ENCODE measurements at regions not wholly inside any gene's neighbourhood (a gene's known extent, or its start where the extent isn't known, plus 50 kb on each side); places are given as distances from the start of the nearest gene placed in this dataset.

DNA sequence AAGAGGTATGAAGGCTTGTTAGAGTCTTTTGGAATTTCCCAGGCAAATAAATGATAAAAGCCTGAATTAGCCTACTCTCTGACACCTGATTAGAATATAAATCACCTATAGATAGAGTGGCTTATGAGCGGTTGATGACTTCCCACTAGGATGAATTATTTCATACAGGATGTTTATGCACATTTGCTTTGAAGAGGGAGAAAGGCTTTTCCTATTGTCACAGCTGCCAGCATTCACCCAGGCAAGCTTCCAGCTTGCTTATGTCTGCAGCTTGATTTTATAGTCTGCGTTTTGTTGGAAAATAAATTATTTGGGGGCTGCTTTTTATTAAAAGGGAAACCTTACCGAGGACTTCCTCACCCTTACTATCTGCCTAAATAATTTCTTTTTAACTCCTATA is 51.3 kb upstream of the EIF2S2 start:
- no peak for DNase-seq

- DNase-seq, result no peak
These were observed 52.4 kb upstream of the EIF2S2 start for GRCh38 chr20:34164381-34164984.

GRCh38 chr20:34165018-34165619 is 53.1 kb upstream of the EIF2S2 start:
- no peak for DNase-seq

GRCh38 chr20:34171640-34172039 is 59.6 kb upstream of the EIF2S2 start:
- DNase-seq, result no peak

GRCh38 chr20:34172926-34173325 is 60.9 kb upstream of the EIF2S2 start:
- DNase-seq, result no peak

DNA sequence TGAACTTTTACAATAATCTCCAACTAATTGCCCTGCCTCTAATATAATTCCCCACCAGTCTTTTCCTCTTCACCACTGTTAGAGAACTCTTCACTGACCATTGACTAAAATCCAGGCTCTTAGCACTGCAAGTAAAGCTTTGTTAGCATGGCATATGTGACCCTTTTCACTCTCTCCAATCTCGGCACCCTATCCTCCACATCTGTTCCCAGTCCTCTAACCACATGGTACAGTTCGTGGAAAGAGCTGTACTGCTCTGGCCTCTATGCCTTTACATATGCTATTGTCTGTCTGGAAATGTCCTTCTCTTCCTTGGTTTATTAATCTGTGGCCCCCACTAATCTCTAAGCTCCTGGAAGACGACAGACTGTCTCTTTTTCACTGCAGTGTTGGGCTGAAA is 63.0 kb upstream of the EIF2S2 start:
- DNase-seq, result no peak

DNA sequence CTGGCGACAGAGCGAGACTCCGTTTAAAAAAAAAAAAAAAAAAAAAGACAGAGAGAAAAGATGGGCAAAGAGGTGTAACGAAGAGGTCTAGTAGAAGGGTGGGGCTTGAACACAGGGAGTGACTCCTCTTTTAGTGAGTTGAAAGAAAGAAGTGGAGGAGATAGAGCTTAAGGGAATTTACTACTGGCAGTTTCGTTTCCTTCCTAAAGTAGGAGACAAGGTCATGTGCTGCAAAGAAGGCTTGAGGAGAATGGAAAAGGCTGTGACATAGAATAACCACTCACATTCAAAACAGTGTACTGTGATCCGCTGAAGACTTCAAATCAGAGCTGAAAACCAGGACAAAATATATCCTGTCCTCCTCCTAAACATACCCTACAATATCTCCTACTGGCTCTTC is 63.8 kb upstream of the EIF2S2 start:
- no peak for DNase-seq

DNA sequence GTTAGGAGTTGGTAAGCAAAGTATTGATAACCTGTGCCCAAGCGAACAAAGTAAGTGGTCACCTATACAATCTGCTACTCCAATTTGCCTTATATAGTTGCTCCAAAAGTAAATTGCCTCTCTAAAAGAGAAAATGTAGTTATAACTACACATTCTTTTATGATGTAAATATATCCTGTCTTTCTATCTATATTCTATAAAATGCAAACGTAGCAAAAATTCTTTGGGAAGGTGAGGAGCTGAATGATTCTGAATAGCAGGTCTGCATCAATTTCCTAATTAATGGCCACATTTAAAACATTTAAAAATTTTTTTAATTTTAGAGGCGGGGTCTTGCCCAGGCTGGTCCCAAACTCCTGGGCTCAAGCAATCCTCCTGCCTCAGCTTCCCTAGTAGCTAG is 64.2 kb upstream of the ASIP start:
- no peak for DNase-seq

DNA sequence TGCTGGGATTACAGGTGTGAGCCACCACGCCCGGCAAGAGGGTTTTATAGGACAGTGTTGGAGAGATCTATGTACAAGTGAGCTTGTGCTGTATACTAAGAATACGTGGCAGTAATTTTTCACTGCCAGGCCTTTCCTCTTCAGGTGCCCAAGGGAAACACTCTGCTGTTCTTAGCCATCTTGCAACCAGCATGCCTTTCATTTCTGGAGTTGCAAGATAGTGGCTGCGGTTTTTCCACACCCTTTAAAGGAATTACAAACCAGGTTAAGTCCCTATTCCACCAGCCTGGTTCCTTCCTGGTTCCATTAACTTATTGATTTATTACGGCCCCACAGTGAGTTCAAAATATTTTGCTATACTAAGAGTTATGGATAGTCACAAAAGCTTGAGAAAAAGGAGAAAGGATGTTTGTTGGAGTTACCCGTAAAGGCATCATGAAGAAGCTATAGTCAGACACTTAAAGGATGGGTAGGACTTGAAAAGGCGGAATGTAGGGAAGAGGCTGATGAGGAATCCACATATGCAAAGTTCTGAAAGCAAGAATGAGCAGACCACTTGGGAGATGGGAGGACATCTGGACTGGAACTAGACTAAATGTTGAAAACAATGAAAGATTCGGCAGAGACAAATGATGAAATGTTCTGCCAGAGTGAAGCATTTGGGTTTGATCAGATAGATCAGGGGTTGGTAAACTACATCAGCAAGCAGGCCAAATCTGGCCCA is 61.4 kb upstream of the ASIP start:
- no peak for DNase-seq

GRCh38 chr20:34180460-34181120 is 60.6 kb upstream of the ASIP start:
- DNase-seq, result no peak

DNA sequence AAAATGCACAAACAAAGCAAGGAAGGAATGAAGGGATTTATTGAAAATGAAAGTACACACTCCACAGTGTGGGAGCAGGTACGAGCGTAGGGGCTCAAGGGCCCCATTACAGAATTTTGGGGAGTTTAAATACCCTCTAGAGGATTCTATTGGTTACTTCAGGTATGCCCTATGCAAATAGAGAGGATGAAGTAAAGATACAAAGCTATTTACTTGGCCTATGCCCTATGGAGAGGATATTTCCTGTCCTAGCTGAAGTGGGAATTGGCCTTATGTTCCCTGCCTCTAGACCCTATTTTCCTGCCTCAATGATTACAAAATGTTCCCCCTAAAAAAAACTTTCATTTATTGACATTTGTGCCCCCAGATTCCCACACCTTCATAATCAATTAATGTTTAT is 59.7 kb upstream of the ASIP start:
- DNase-seq, result no peak

DNA sequence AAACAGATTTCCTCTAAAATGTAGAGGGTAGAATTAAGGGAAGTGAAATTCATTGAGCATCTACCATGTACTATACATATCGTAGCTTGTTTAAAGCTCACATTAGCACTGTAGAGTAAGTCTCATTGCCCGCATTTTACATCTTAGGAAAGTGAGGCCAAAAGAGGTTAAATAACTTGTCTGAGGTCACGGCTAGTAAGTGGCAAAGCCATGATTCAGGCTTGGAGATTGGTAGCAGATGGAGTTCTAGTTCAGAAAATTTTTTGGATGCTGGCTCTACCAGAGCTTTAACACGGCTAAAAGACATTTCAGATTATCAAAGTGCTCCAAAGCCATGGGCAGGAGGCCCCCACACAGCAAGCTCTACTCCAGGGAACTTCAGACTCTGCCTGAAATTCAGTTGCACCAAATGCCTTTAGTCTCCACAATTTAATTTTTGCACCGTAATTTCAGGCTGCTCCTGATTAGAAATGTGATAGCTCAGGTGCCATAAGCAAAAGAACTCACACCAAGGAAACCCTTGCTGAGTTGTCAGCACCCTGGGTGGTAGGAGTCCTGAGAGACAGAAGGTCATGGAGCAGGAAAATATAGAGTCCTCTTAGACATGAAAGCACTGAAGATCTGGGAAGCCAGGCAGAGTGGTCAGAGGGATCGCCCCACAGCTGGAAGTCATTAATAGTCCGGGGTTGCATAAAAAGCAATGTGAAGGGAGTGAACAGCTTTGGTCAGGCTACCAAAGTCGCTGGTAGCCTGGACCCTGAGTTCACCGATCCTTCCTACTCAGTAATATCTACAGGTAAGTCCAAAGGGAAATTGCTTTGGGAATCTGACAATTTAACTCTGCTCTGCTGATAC is 55.2 kb upstream of the ASIP start:
- DNase-seq, result no peak

GRCh38 chr20:34189572-34190163 is 51.6 kb upstream of the ASIP start:
- no peak for DNase-seq

DNA sequence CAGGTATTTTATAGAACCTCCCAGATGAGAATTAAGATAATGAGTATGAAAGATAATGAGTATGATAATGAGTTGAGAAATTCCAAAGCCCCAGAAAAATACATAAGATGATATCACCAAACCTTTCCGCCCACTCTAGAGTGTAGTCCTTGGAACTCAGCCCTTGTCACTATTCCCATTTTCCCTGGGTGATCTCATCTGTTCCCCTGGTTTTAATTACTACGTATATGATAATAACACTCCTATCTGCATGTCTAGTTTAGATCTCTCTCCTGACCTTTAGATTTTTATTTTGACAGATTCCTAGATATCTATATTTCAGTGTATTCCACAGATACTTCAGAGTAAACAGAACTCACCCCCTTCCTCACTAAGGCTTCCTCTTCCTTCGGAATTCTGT is 51.0 kb upstream of the ASIP start:
- DNase-seq, result no peak

GRCh38 chr20:34190679-34191090 is 50.5 kb upstream of the ASIP start:
- DNase-seq, result peak; percentile 55
